ENCODE measurements at regions not wholly inside any gene's neighbourhood (a gene's known extent, or its start where the extent isn't known, plus 50 kb on each side); places are given as distances from the start of the nearest gene placed in this dataset.

DNA sequence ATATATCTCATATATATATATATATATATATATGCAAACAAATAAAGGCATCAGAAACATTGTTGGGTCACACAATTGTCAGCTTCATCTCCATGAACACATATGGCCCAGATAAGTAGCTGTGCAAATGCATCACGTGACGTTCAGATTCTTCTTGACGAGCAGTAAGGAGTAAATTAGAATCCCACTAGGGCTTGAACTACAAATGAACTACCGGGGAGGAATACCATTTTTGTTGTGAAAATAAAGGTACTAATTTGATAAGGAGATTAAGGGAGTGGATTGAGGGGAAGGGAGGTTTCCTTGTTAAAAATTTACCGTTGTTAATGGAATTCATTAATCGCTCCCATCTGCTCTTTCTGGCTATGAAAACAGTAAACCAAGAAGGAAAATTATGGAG lies 186.5 kb upstream of the COPS8 start:
- no peak overlapping the region for H3K27ac Mint-ChIP-seq
- CTCF ChIA-PET, result no interaction called here
- ATAC-seq (ENCODE audit: poor library complexity), result no peak

DNA sequence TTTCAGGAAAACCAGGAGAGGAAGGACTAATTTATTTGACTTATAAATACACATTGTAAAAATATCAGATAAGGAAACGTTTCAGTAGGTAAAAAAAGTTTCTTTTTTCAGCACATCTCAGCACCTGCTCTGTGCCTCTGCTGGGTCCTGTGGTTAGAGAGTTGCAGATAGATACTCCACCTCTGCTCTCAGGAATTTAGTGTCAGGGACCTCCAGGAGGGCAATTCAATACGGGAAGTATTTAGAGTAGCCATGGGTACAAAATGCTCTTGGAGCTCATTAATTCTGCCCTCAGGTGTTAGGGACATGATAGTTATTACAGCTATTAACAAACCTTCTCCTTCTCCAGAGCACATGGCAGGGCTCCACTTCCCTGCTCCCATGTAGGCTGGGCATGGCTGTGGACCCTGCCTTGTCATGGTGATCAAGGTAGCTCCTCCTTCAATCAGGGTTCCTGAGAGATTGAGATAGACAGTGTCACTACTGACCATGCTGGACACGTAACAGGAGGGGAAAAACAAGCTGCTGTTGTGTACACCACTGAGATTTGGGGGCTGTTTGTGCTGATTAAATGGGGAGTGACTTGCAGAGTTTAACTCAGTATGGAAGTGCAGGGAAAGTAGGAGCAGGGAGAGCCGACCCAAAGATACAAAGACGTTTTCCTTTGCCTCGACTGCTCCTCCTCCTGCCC lies 185.6 kb upstream of the COPS8 start:
- Mint-ChIP-seq H3K36me3 (ENCODE audit: low read depth) (no peaks in the 10 kb centered on the region), H3K9me3 (no peaks in the 10 kb centered on the region), H3K27me3 (peaks cover 15% of the 10 kb centered on the region), H3K4me1 (ENCODE audit: low read depth) (no peaks in the 10 kb centered on the region), H3K27ac (no peak overlapping the region), H3K4me3 (no peak overlapping the region)
- POLR2A ChIA-PET, result no interaction called here
- ATAC-seq (ENCODE audit: poor library complexity), result no peak
- CTCF ChIA-PET, result no interaction called here
- intact Hi-C loops (cut with DNase I, micrococcal nuclease), result loop anchor here in 1 of 2 experiments (10.0 kb wide), 1 partner anchor 125 kb away; no protein-coding TSS in a partner anchor
- Histone ChIP-seq H3K9me3 (ENCODE audit: control insufficient read depth in 1 of 2, insufficient read depth in 1 of 2, low read length in 2 of 2) (no peaks in the 10 kb centered on the region), H3K4me1 (ENCODE audit: insufficient read depth, low read length) (no peaks in the 10 kb centered on the region), H3K27me3 (ENCODE audit: control insufficient read depth in 1 of 2, insufficient read depth in 2 of 2, low read length in 2 of 2) (peaks cover 0 to 8% of the 10 kb centered on the region in 2 experiments), H3K36me3 (ENCODE audit: insufficient read depth, low read length) (no peaks in the 10 kb centered on the region), H3K4me3 (ENCODE audit: low read length) (no peak overlapping the region), H3K27ac (ENCODE audit: low read depth in 1 of 2, low read length in 2 of 2) (no peak overlapping the region)
- TF ChIP-seq, protein P1, sequence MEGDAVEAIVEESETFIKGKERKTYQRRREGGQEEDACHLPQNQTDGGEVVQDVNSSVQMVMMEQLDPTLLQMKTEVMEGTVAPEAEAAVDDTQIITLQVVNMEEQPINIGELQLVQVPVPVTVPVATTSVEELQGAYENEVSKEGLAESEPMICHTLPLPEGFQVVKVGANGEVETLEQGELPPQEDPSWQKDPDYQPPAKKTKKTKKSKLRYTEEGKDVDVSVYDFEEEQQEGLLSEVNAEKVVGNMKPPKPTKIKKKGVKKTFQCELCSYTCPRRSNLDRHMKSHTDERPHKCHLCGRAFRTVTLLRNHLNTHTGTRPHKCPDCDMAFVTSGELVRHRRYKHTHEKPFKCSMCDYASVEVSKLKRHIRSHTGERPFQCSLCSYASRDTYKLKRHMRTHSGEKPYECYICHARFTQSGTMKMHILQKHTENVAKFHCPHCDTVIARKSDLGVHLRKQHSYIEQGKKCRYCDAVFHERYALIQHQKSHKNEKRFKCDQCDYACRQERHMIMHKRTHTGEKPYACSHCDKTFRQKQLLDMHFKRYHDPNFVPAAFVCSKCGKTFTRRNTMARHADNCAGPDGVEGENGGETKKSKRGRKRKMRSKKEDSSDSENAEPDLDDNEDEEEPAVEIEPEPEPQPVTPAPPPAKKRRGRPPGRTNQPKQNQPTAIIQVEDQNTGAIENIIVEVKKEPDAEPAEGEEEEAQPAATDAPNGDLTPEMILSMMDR (IDR thresholded peaks at IDR 0.05), result no peak
- no peak for DNase-seq

More for the DNA sequence above, 186.5 kb upstream of the COPS8 start:
- Mint-ChIP-seq H3K4me1 (ENCODE audit: low read depth) (no peaks in the 10 kb centered on the region), H3K27me3 (peaks cover 15% of the 10 kb centered on the region), H3K4me3 (no peak overlapping the region), H3K9me3 (no peaks in the 10 kb centered on the region), H3K36me3 (ENCODE audit: low read depth) (no peaks in the 10 kb centered on the region)
- H3K4me1 ChIP-seq (ENCODE audit: insufficient read depth, low read length), result no peaks in the 10 kb centered on the region
- H3K9me3 ChIP-seq (ENCODE audit: control insufficient read depth in 1 of 2, insufficient read depth in 1 of 2, low read length in 2 of 2), result no peaks in the 10 kb centered on the region
- H3K27me3 ChIP-seq (ENCODE audit: control insufficient read depth in 1 of 2, insufficient read depth in 2 of 2, low read length in 2 of 2), result peaks cover 0 to 8% of the 10 kb centered on the region in 2 experiments
- no peak overlapping the region for H3K4me3 ChIP-seq (ENCODE audit: low read length)
- no peaks in the 10 kb centered on the region for H3K36me3 ChIP-seq (ENCODE audit: insufficient read depth, low read length)
- H3K27ac ChIP-seq (ENCODE audit: low read depth in 1 of 2, low read length in 2 of 2), result no peak overlapping the region
- TF ChIP-seq, protein P1 (IDR thresholded peaks at IDR 0.05), result no peak
- DNase-seq, result no peak
- intact Hi-C loops (cut with DNase I, micrococcal nuclease), result loop anchor here in 1 of 2 experiments (10.0 kb wide), 1 partner anchor 126 kb away; no protein-coding TSS in a partner anchor
- POLR2A ChIA-PET, result no interaction called here

DNA sequence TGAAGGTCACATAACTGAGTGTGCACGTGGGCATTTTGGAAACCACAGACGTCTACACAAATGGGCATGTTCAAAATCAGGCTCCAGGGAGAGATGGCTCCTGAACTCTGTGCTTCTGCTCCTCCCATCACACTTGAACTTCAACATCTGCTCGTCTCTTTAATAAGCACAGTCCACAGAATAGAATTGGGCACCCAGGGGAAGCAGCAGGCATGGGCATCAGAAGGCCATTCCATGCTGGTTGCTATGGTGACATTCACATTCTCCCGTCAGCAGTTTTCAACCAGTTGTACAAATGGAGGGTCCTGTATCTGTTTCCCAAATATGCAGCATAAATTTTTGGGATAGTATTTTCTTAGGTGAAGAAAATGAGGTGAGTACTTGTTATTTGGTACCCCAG lies 183.7 kb upstream of the COPS8 start:
- Histone ChIP-seq H3K9me3 (ENCODE audit: control insufficient read depth in 1 of 2, insufficient read depth in 1 of 2, low read length in 2 of 2) (no peaks in the 10 kb centered on the region), H3K4me3 (ENCODE audit: low read length) (no peak overlapping the region), H3K27me3 (ENCODE audit: control insufficient read depth in 1 of 2, insufficient read depth in 2 of 2, low read length in 2 of 2) (peaks cover 0 to 8% of the 10 kb centered on the region in 2 experiments), H3K36me3 (ENCODE audit: insufficient read depth, low read length) (no peaks in the 10 kb centered on the region), H3K27ac (ENCODE audit: low read depth in 1 of 2, low read length in 2 of 2) (no peak overlapping the region), H3K4me1 (ENCODE audit: insufficient read depth, low read length) (no peaks in the 10 kb centered on the region)
- intact Hi-C loops (cut with DNase I, micrococcal nuclease), result no loop called here
- Mint-ChIP-seq H3K27ac (no peak overlapping the region), H3K4me1 (ENCODE audit: low read depth) (no peaks in the 10 kb centered on the region), H3K27me3 (peaks cover 19% of the 10 kb centered on the region), H3K36me3 (ENCODE audit: low read depth) (no peaks in the 10 kb centered on the region), H3K9me3 (no peaks in the 10 kb centered on the region), H3K4me3 (no peak overlapping the region)
- POLR2A ChIA-PET, result no interaction called here
- DNase-seq (no peak), ATAC-seq (ENCODE audit: poor library complexity) (no peak)
- TF ChIP-seq, protein P1 (IDR thresholded peaks at IDR 0.05), result no peak
- CTCF ChIA-PET, result no interaction called here

All from CD4-positive, alpha-beta T cell (primary cell).